ENCODE measurements at regions not wholly inside any gene's neighbourhood (a gene's known extent, or its start where the extent isn't known, plus 50 kb on each side); places are given as distances from the start of the nearest gene placed in this dataset.

GRCh38 chr2:142217804-142218203, 87.0 kb upstream of the LRP1B start:
- TF ChIP-seq CTCF (conservative IDR thresholded peaks at IDR 0.05; ENCODE audit: low read depth, low read length), result no peak
- TF ChIP-seq EZH2 (IDR thresholded peaks at IDR 0.05; ENCODE audit: borderline replicate concordance, low read depth, low read length, poor library complexity, severe bottlenecking), result no peak
